SK-N-MC (cell line): ENCODE measurements at regions not wholly inside any gene's neighbourhood (a gene's known extent, or its start where the extent isn't known, plus 50 kb on each side); places are given as distances from the start of the nearest gene placed in this dataset.
"Not testable (repeated sequence)": the region's sequence is repeated elsewhere in the genome, so short reads cannot be mapped to it uniquely, and the experiment has no call there.

ENCODE experiments used
- EZH2 ChIP-seq: fragments of 200-600 bp; sonication (generic); IDR thresholded peaks from one replicate; pipeline ENCODE4 v1.6.1; 2017; ENCODE audit warnings: antibody characterized with exemption
- FOXP2 ChIP-seq: optimal IDR thresholded peaks from 2 replicates; pipeline ENCODE3; 2011; ENCODE audit warnings: mild to moderate bottlenecking, moderate library complexity; ENCODE audit not compliant: insufficient read depth; ENCODE audit errors: extremely low read length, control extremely low read depth
- POLR2AphosphoS5 ChIP-seq: IDR thresholded peaks from 2 replicates; pipeline ENCODE4 v1.6.1; 2012; ENCODE audit warnings: mild to moderate bottlenecking, low read depth, low read length, borderline replicate concordance

DNA sequence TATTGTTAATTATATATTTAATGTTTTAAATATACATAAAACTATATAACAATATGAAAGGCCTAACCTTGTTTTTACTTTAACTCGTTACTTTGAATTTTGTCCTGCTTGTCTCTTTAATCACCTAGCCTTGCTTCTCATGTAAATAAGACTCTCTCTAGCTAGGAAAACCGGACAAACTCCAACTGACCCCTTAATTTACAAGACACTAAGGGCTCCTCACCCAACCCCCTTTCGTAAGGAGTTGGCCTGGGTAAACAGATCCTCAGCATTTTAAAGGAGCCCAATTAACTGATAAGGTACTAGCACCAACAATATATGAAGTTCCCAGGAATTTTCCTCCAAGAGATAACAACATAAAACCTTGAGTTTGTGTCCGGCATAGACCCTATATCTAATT, 1246.9 kb downstream of the JRKL start:
- not testable (repeated sequence) for TF ChIP-seq EZH2, POLR2AphosphoS5, FOXP2
